GM12878 (cell line): ENCODE measurements at regions not wholly inside any gene's neighbourhood (a gene's known extent, or its start where the extent isn't known, plus 50 kb on each side); places are given as distances from the start of the nearest gene placed in this dataset.

Experiments
- ATAC-seq: fragments of 200-7000 bp; cut with Tn5 transposase; 3 replicates; pipeline ENCODE4 v1.9.1; 2020; ENCODE audit warnings: mild to moderate bottlenecking, moderate library complexity
- BruUV-seq: library from RNA; stranded (reverse); fragments of 400-500 nt; replicated peaks from 2 replicates; lab custom pipeline; 2021; lab: Mats Ljungman, UMichigan
- CTCF ChIA-PET: fragments of 300-600 bp; sonication (Branson Sonifier 250); formaldehyde crosslinking; extraction: SDS; loops from one replicate; lab custom pipeline; 2021; ENCODE audit warnings: inconsistent platforms; lab: Yijun Ruan, JAX
- POLR2A ChIA-PET: fragments of 350-600 bp; formaldehyde crosslinking; extraction: SDS; loops from one replicate; lab custom pipeline; 2021; ENCODE audit warnings: inconsistent platforms; lab: Charles Lee
- RAD21 ChIA-PET: fragments of 300-600 bp; sonication (Branson Sonifier 250); formaldehyde crosslinking; loops from one replicate; lab custom pipeline; 2023; ENCODE audit warnings: antibody characterized with exemption; ENCODE audit not compliant: unreplicated experiment; lab: Charles Lee
- SMC1A ChIA-PET: fragments of 300-600 bp; sonication (Branson Sonifier 250); formaldehyde crosslinking; loops from one replicate; lab custom pipeline; 2023; ENCODE audit not compliant: unreplicated experiment, uncharacterized antibody; lab: Charles Lee
- DNase-seq: peaks from one replicate; pipeline ENCODE4 v3.0.0-alpha.2; 2011; ENCODE audit warnings: low read depth, low spot score
- FAIRE-seq: peaks from 3 replicates; lab custom pipeline; 2011; peaks lifted over from hg19 to GRCh38; lab: Jason Lieb, UNC
- H2AFZ ChIP-seq: 2 replicates; pipeline ENCODE4 v1.6.0; 2011; ENCODE audit warnings: low read depth, low read length, control low read depth; ENCODE audit not compliant: control insufficient read depth
- H3K27ac ChIP-seq: 2 replicates; pipeline ENCODE4 v1.5.1; 2011; ENCODE audit warnings: control low read depth; ENCODE audit not compliant: control insufficient read depth, insufficient read depth
- H3K27me3 ChIP-seq, 2 experiments: replicated peaks in 1 of 2; 2 replicates each; pipeline versions ENCODE4 v1.6.0 to v1.6.1; 2011; ENCODE audit warnings: low read length in 1 of 2; ENCODE audit not compliant: control insufficient read depth in 2 of 2, insufficient read depth in 2 of 2
- H3K36me3 ChIP-seq, 2 experiments: 2 replicates each; pipeline ENCODE4 v1.5.1; 2011; ENCODE audit warnings: low read length in 1 of 2; ENCODE audit not compliant: control insufficient read depth in 2 of 2, insufficient read depth in 2 of 2
- H3K4me1 ChIP-seq: 2 replicates; pipeline ENCODE4 v1.6.1; 2011; ENCODE audit warnings: mild to moderate bottlenecking, low read length, moderate library complexity, mixed read lengths; ENCODE audit not compliant: control insufficient read depth, insufficient read depth
- H3K4me2 ChIP-seq: 2 replicates; pipeline ENCODE4 v1.6.0; 2011; ENCODE audit warnings: control low read depth; ENCODE audit not compliant: control insufficient read depth, insufficient read depth
- H3K4me3 ChIP-seq: fragments of 200-600 bp; sonication (generic); 2 replicates; pipeline ENCODE4 v1.5.1; 2016
- H3K79me2 ChIP-seq: 2 replicates; pipeline ENCODE4 v1.6.0; 2011; ENCODE audit warnings: low read length; ENCODE audit not compliant: control insufficient read depth, insufficient read depth
- H3K9ac ChIP-seq: 2 replicates; pipeline ENCODE4 v1.8.0; 2011; ENCODE audit warnings: low read length, control low read depth, mixed read lengths; ENCODE audit not compliant: control insufficient read depth, insufficient read depth
- H3K9me3 ChIP-seq: replicated peaks from 3 replicates; pipeline ENCODE4 v1.5.1; 2011; ENCODE audit warnings: mild to moderate bottlenecking, low read length; ENCODE audit not compliant: control insufficient read depth, insufficient read depth
- H4K20me1 ChIP-seq: 2 replicates; pipeline ENCODE4 v1.6.0; 2011; ENCODE audit not compliant: control insufficient read depth, insufficient read depth
- CHD2 ChIP-seq: IDR thresholded peaks from 2 replicates; pipeline ENCODE4 v1.6.1; 2011; ENCODE audit warnings: low read depth, low read length, improper control_type of control experiment, borderline replicate concordance
- CHD4 ChIP-seq: fragments of 200-600 bp; sonication (generic); IDR thresholded peaks from 2 replicates; pipeline ENCODE4 v1.6.1; 2016; ENCODE audit warnings: mild to moderate bottlenecking
- EED ChIP-seq: sonication (generic); IDR thresholded peaks from 2 replicates; pipeline ENCODE4 v1.6.1; 2016; ENCODE audit warnings: antibody characterized with exemption, low read depth
- FOXM1 ChIP-seq: IDR thresholded peaks from 2 replicates; pipeline ENCODE4 v1.6.1; 2012; ENCODE audit warnings: low read depth, mild to moderate bottlenecking, inconsistent platforms, low read length, moderate library complexity
- KLF5 ChIP-seq: fragments of 450-650 bp; IDR thresholded peaks from 2 replicates; pipeline ENCODE4 v1.6.1; 2014; ENCODE audit warnings: mild to moderate bottlenecking; ENCODE audit not compliant: partially characterized antibody
- NKRF ChIP-seq: fragments of 450-650 bp; conservative IDR thresholded peaks from 2 replicates; pipeline ENCODE4 v1.6.1; 2017; ENCODE audit warnings: mild to moderate bottlenecking, moderate library complexity
- RELA ChIP-seq: fragments of 450-650 bp; IDR thresholded peaks from 2 replicates; pipeline ENCODE4 v1.8.0; 2014; ENCODE audit warnings: borderline replicate concordance; ENCODE audit not compliant: partially characterized antibody
- SMC3 ChIP-seq: IDR thresholded peaks from 2 replicates; pipeline ENCODE4 v1.6.1; 2011; ENCODE audit warnings: low read length, improper control_type of control experiment, borderline replicate concordance
- STAT3 ChIP-seq: IDR thresholded peaks from 2 replicates; pipeline ENCODE4 v1.6.1; 2011; ENCODE audit warnings: low read depth, low read length, improper control_type of control experiment
- WGBS: methylation state at CpG from one replicate; pipeline ENCODE4 v1.1.6; 2016; ENCODE audit warnings: low lambda C conversion rate; ENCODE audit not compliant: insufficient replicate concordance, insufficient coverage; ENCODE audit errors: missing lambda C conversion rate; 5-methylcytosine and 5-hydroxymethylcytosine counted together
- in situ Hi-C: fragments of 300-500 bp; cut with MboI; formaldehyde crosslinking; loops from 9 replicates; pipeline ENCODE4 v1.14.3; 2018; ENCODE audit warnings: mixed read lengths
- intact Hi-C: fragments of 100-400 bp; cut with micrococcal nuclease; formaldehyde crosslinking; loops from one replicate; pipeline ENCODE4 v1.14.2; 2022; ENCODE audit not compliant: unreplicated experiment
- TF ChIP-seq, protein P1 (sequence below): IDR thresholded peaks from 2 replicates; pipeline ENCODE4 v1.6.1; 2012; ENCODE audit warnings: low read depth, low read length, improper control_type of control experiment
- TF ChIP-seq, protein P2 (sequence below): fragments of 450-650 bp; IDR thresholded peaks from 2 replicates; pipeline ENCODE4 v1.6.1; 2017; ENCODE audit warnings: mild to moderate bottlenecking, low read depth, inconsistent platforms; ENCODE audit not compliant: poor library complexity, severe bottlenecking

GRCh38 chr16:17747081-17747756 is 276.5 kb upstream of the XYLT1 start:
- H3K4me1 ChIP-seq, result no peaks in the 10 kb centered on the region
- H3K27me3 ChIP-seq, result no peaks in the 10 kb centered on the region
- H3K9ac ChIP-seq, result no peak overlapping the region
- no peak for ATAC-seq
- H3K27ac ChIP-seq, result no peak overlapping the region
- no peaks in the 10 kb centered on the region for H3K79me2 ChIP-seq
- FAIRE-seq, result no peak
- ChIA-PET CTCF (no interaction called here), POLR2A (no interaction called here)
- H3K36me3 ChIP-seq, result no peaks in the 10 kb centered on the region
- no peaks in the 10 kb centered on the region for H3K9me3 ChIP-seq
- TF ChIP-seq KLF5 (no peak), STAT3 (no peak), FOXM1 (no peak), NKRF (no peak)
- TF ChIP-seq, all 136 proteins: peak for 0
- no TSS peak for BruUV-seq
- Histone ChIP-seq H3K4me3 (no peak overlapping the region), H2AFZ (no peak overlapping the region), H4K20me1 (no peaks in the 10 kb centered on the region), H3K4me2 (no peak overlapping the region)
- SMC1A ChIA-PET, result no interaction called here
- in situ Hi-C loops, result no loop called here
- WGBS, result 14% methylated on average over 4 of the region's 5 CpGs
- intact Hi-C loops, result no loop called here
- no peak for DNase-seq
- RAD21 ChIA-PET, result no interaction called here

GRCh38 chr16:17744921-17745572 is 274.3 kb upstream of the XYLT1 start:
- Histone ChIP-seq H3K4me1 (no peaks in the 10 kb centered on the region), H2AFZ (no peak overlapping the region), H3K27me3 (no peaks in the 10 kb centered on the region), H3K27ac (no peak overlapping the region), H3K79me2 (no peaks in the 10 kb centered on the region), H3K4me2 (no peak overlapping the region), H3K9me3 (no peaks in the 10 kb centered on the region), H3K4me3 (no peak overlapping the region), H4K20me1 (no peaks in the 10 kb centered on the region), H3K9ac (no peak overlapping the region), H3K36me3 (no peaks in the 10 kb centered on the region)
- intact Hi-C loops, result no loop called here
- ATAC-seq (no peak), DNase-seq (no peak), FAIRE-seq (no peak)
- no TSS peak for BruUV-seq
- in situ Hi-C loops, result no loop called here
- RAD21 ChIA-PET, result no interaction called here
- CTCF ChIA-PET, result no interaction called here
- 49% methylated on average over 15 of the region's 15 CpGs for whole genome bisulfite sequencing
- POLR2A ChIA-PET, result no interaction called here
- SMC1A ChIA-PET, result no interaction called here
- TF ChIP-seq CHD2, result no peak
- no peak for TF ChIP-seq RELA
- TF ChIP-seq, protein P1, sequence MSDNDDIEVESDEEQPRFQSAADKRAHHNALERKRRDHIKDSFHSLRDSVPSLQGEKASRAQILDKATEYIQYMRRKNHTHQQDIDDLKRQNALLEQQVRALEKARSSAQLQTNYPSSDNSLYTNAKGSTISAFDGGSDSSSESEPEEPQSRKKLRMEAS, result no peak
- no peak for TF ChIP-seq EED
- TF ChIP-seq, protein P2, sequence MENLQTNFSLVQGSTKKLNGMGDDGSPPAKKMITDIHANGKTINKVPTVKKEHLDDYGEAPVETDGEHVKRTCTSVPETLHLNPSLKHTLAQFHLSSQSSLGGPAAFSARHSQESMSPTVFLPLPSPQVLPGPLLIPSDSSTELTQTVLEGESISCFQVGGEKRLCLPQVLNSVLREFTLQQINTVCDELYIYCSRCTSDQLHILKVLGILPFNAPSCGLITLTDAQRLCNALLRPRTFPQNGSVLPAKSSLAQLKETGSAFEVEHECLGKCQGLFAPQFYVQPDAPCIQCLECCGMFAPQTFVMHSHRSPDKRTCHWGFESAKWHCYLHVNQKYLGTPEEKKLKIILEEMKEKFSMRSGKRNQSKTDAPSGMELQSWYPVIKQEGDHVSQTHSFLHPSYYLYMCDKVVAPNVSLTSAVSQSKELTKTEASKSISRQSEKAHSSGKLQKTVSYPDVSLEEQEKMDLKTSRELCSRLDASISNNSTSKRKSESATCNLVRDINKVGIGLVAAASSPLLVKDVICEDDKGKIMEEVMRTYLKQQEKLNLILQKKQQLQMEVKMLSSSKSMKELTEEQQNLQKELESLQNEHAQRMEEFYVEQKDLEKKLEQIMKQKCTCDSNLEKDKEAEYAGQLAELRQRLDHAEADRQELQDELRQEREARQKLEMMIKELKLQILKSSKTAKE, result no peak
- TF ChIP-seq SMC3, result no peak
- TF ChIP-seq CHD4, result no peak
